HCT116 (cell line): ENCODE measurements at regions not wholly inside any gene's neighbourhood (a gene's known extent, or its start where the extent isn't known, plus 50 kb on each side); places are given as distances from the start of the nearest gene placed in this dataset.

Source experiments
- ATAC-seq: fragments of 200-7000 bp; cut with Tn5 transposase; 2 replicates; pipeline ENCODE4 v1.9.1; 2020; ENCODE audit warnings: mild to moderate bottlenecking, moderate library complexity
- BruUV-seq: library from RNA; stranded (reverse); fragments of 400-500 nt; replicated peaks from 2 replicates; lab custom pipeline; 2021; lab: Mats Ljungman, UMichigan
- CTCF ChIA-PET: fragments of 300-600 bp; sonication (Branson Sonifier 250); formaldehyde crosslinking; loops from one replicate; lab custom pipeline; 2021; ENCODE audit warnings: antibody characterized with exemption; lab: Charles Lee
- POLR2A ChIA-PET: fragments of 300-600, 350-600 bp; sonication (Branson Sonifier 250); formaldehyde crosslinking; loops from one replicate; lab custom pipeline; 2021; ENCODE audit warnings: antibody characterized with exemption; lab: Charles Lee
- RAD21 ChIA-PET, 2 experiments: fragments of 300-600 bp; sonication (Branson Sonifier 250); formaldehyde crosslinking; loops; one replicate each; lab custom pipeline; 2023; ENCODE audit warnings: low total read pairs in 2 of 2; ENCODE audit not compliant: uncharacterized antibody in 2 of 2, unreplicated experiment in 2 of 2, low non-redundant PET in 1 of 2; lab: Charles Lee
- DNase-seq: peaks from one replicate; pipeline ENCODE4 v3.0.0-alpha.2; 2010; ENCODE audit warnings: low read depth, low spot score
- H2AFZ ChIP-seq: fragments of 200-600 bp; shearing (Covaris generic), sonication (generic); 2 replicates; pipeline ENCODE4 v1.6.1; 2017; ENCODE audit warnings: low read depth, mixed run types, mixed read lengths, antibody characterized with exemption, low read length; ENCODE audit not compliant: poor library complexity, severe bottlenecking
- H3K27ac ChIP-seq: 2 replicates; pipeline ENCODE4 v1.5.1; 2012; ENCODE audit warnings: low read depth, low read length
- H3K27me3 ChIP-seq: fragments of 200-600 bp; sonication (generic); 2 replicates; pipeline ENCODE4 v1.6.1; 2016; ENCODE audit warnings: mixed run types, low read length, mixed read lengths; ENCODE audit not compliant: insufficient read depth
- H3K36me3 ChIP-seq, 2 experiments: fragments of 200-500 bp in 1 of 2; fragments of 200-600 bp in 1 of 2; sonication (Bioruptor generic) in 1 of 2; sonication (generic) in 1 of 2; 2 replicates each; pipeline versions ENCODE4 v1.5.1 to v1.6.1; 2014 to 2016; ENCODE audit warnings: low read length in 2 of 2, inconsistent platforms in 1 of 2, mixed read lengths in 1 of 2, mixed run types in 1 of 2; ENCODE audit not compliant: insufficient read depth in 2 of 2, control insufficient read depth in 1 of 2
- H3K4me1 ChIP-seq, 2 experiments: fragments of 200-600 bp in 1 of 2; sonication (generic) in 1 of 2; 2 replicates each; pipeline versions ENCODE4 v1.5.1 to v1.6.1; 2012 to 2017; ENCODE audit warnings: low read length in 2 of 2, inconsistent platforms in 1 of 2, mild to moderate bottlenecking in 1 of 2, mixed read lengths in 1 of 2, mixed run types in 1 of 2, moderate library complexity in 1 of 2; ENCODE audit not compliant: insufficient read depth in 2 of 2, control insufficient read depth in 1 of 2
- H3K4me2 ChIP-seq: fragments of 200-600 bp; sonication (generic); 2 replicates; pipeline ENCODE4 v1.6.1; 2017; ENCODE audit warnings: mixed run types, low read length, mixed read lengths
- H3K4me3 ChIP-seq, 2 experiments: fragments of 200-600 bp in 1 of 2; sonication (generic) in 1 of 2; replicated peaks in 1 of 2; 2 replicates each; pipeline ENCODE4 v1.5.1; 2011 to 2016; ENCODE audit warnings: low read length in 2 of 2, control low read depth in 1 of 2, low read depth in 1 of 2, mild to moderate bottlenecking in 1 of 2, mixed read lengths in 1 of 2, mixed run types in 1 of 2
- H3K79me2 ChIP-seq: fragments of 200-600 bp; sonication (generic); 2 replicates; pipeline ENCODE4 v1.6.1; 2017; ENCODE audit warnings: mild to moderate bottlenecking, mixed run types, low read length, moderate library complexity, mixed read lengths; ENCODE audit not compliant: insufficient read depth
- H3K9ac ChIP-seq: fragments of 200-600 bp; sonication (generic); 2 replicates; pipeline ENCODE4 v1.6.1; 2016; ENCODE audit warnings: low read length, mixed read lengths
- H3K9me2 ChIP-seq: fragments of 200-600 bp; sonication (generic), shearing (Covaris generic); 2 replicates; pipeline ENCODE4 v1.6.1; 2017; ENCODE audit warnings: mixed run types, mild to moderate bottlenecking, moderate library complexity; ENCODE audit not compliant: insufficient read depth
- H3K9me3 ChIP-seq, 2 experiments: fragments of 200-500 bp in 1 of 2; fragments of 200-600 bp in 1 of 2; sonication (Bioruptor generic) in 1 of 2; sonication (generic) in 1 of 2; 2 replicates each; pipeline ENCODE4 v1.6.1; 2014 to 2017; ENCODE audit warnings: low read length in 2 of 2, mixed read lengths in 2 of 2, inconsistent platforms in 1 of 2, low read depth in 1 of 2, mild to moderate bottlenecking in 1 of 2, mixed run types in 1 of 2, moderate library complexity in 1 of 2; ENCODE audit not compliant: control insufficient read depth in 1 of 2, insufficient read depth in 1 of 2
- H4K20me1 ChIP-seq: fragments of 200-600 bp; sonication (generic), shearing (Covaris generic); 2 replicates; pipeline ENCODE4 v1.6.1; 2017; ENCODE audit warnings: mixed run types, mild to moderate bottlenecking, moderate library complexity; ENCODE audit not compliant: insufficient read depth
- EZH2phosphoT487 ChIP-seq: fragments of 200-600 bp; IDR thresholded peaks from 2 replicates; pipeline ENCODE4 v1.6.1; 2018; ENCODE audit warnings: antibody characterized with exemption, borderline replicate concordance
- SIN3A ChIP-seq: IDR thresholded peaks from 2 replicates; pipeline ENCODE4 v1.6.1; 2012; ENCODE audit warnings: low read depth
- SP1 ChIP-seq: IDR thresholded peaks from 2 replicates; pipeline ENCODE4 v1.6.1; 2012; ENCODE audit warnings: low read depth
- SRF ChIP-seq: IDR thresholded peaks from 2 replicates; pipeline ENCODE4 v1.6.1; 2012; ENCODE audit warnings: low read depth
- TCF7L2 ChIP-seq: IDR thresholded peaks from 2 replicates; pipeline ENCODE4 v1.7.0; 2011; ENCODE audit warnings: borderline replicate concordance, inconsistent platforms; ENCODE audit not compliant: insufficient read depth, insufficient read length; ENCODE audit errors: extremely low read depth
- YY1 ChIP-seq: IDR thresholded peaks from 2 replicates; pipeline ENCODE4 v1.6.1; 2011; ENCODE audit warnings: low read length, low read depth, moderate library complexity, mild to moderate bottlenecking; ENCODE audit not compliant: insufficient replicate concordance; ENCODE audit errors: extremely low read depth
- ZNF274 ChIP-seq: fragments of 200-500 bp; sonication (Bioruptor generic); IDR thresholded peaks from 2 replicates; pipeline ENCODE4 v1.6.1; 2014; ENCODE audit warnings: mild to moderate bottlenecking, low read depth, low read length, inconsistent platforms
- intact Hi-C: fragments of 100-400 bp; cut with micrococcal nuclease; formaldehyde crosslinking; loops from 2 replicates; pipeline ENCODE4 v1.10.0; 2022
- TF ChIP-seq, protein P1 (sequence below): IDR thresholded peaks from 2 replicates; pipeline ENCODE4 v1.6.1; 2012; ENCODE audit warnings: low read depth
- TF ChIP-seq, protein P2 (sequence below): IDR thresholded peaks from 2 replicates; pipeline ENCODE4 v1.6.1; 2012

DNA sequence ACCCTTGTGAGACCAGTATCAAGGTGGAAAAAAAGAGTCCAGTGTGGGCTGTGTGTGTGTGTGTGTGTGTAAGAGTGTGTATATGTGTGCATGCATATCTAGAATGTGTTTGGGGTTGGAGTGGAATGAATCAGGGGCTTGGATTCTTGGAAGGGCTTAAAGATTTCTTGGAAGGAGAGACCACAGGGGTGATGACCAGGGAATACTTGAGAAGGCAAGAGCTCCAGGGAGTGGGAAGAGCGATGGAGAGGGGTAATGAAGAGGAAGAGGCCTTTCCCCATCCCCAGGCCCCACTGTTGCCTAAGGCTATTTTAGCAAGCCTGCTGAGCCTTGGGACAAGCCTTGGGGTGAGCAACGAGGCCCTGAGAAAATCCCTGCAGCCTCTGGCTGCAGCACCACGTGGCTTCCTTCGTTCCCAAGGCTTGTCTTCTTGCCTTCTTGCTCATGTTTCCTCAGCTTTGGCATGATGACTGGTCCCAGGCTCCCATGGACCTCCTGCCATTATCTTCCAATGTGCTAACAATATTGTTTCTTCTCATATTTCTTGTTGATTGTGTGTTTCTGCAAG, 663.4 kb downstream of the INHBA start (continued):
- TF ChIP-seq, protein P1, sequence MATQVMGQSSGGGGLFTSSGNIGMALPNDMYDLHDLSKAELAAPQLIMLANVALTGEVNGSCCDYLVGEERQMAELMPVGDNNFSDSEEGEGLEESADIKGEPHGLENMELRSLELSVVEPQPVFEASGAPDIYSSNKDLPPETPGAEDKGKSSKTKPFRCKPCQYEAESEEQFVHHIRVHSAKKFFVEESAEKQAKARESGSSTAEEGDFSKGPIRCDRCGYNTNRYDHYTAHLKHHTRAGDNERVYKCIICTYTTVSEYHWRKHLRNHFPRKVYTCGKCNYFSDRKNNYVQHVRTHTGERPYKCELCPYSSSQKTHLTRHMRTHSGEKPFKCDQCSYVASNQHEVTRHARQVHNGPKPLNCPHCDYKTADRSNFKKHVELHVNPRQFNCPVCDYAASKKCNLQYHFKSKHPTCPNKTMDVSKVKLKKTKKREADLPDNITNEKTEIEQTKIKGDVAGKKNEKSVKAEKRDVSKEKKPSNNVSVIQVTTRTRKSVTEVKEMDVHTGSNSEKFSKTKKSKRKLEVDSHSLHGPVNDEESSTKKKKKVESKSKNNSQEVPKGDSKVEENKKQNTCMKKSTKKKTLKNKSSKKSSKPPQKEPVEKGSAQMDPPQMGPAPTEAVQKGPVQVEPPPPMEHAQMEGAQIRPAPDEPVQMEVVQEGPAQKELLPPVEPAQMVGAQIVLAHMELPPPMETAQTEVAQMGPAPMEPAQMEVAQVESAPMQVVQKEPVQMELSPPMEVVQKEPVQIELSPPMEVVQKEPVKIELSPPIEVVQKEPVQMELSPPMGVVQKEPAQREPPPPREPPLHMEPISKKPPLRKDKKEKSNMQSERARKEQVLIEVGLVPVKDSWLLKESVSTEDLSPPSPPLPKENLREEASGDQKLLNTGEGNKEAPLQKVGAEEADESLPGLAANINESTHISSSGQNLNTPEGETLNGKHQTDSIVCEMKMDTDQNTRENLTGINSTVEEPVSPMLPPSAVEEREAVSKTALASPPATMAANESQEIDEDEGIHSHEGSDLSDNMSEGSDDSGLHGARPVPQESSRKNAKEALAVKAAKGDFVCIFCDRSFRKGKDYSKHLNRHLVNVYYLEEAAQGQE, result no peak
- TF ChIP-seq TCF7L2 (no peak), SRF (no peak), YY1 (no peak), SP1 (no peak), ZNF274 (no peak)

DNA sequence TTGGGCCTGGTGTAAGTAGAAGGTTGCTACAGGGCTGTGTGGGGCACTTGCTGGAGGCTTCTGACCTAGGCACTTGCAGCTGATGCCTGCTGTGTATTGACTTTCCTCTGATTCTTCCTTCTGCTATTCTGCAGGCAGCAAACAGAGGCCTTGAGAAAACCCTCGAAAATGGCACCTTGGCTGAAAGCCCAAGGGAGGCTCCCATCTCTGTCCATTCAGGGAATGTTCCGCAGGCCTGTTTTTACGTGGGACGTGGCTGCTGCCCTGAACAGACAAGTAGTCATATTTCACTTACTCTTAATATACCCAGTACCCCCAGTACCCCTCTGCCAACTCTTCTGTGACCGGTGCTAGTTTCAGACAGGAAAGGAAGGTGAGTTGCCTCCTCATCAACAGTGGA, 664.7 kb downstream of the INHBA start:
- Histone ChIP-seq H3K4me3 (no peak overlapping the region), H2AFZ (no peak overlapping the region), H3K4me1 (no peaks in the 10 kb centered on the region), H3K36me3 (no peaks in the 10 kb centered on the region), H4K20me1 (no peaks in the 10 kb centered on the region; the same call in 1 of the 2 replicates), H3K27me3 (no peaks in the 10 kb centered on the region), H3K4me2 (no peak overlapping the region), H3K79me2 (no peaks in the 10 kb centered on the region), H3K9me3 (no peaks in the 10 kb centered on the region), H3K9me2 (no peaks in the 10 kb centered on the region), H3K9ac (no peak overlapping the region), H3K27ac (no peak overlapping the region)
- no TSS peak for BruUV-seq
- RAD21 ChIA-PET, result no interaction called here
- intact Hi-C loops, result no loop called here
- DNase-seq (no peak), ATAC-seq (no peak)
- POLR2A ChIA-PET, result no interaction called here
- TF ChIP-seq SRF (no peak), SIN3A (no peak), EZH2phosphoT487 (no peak)
- TF ChIP-seq, protein P1, result no peak
- TF ChIP-seq, protein P2, sequence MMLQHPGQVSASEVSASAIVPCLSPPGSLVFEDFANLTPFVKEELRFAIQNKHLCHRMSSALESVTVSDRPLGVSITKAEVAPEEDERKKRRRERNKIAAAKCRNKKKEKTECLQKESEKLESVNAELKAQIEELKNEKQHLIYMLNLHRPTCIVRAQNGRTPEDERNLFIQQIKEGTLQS, result no peak
- CTCF ChIA-PET, result no interaction called here
